ENCODE measurements at regions not wholly inside any gene's neighbourhood (a gene's known extent, or its start where the extent isn't known, plus 50 kb on each side); places are given as distances from the start of the nearest gene placed in this dataset.

DNA sequence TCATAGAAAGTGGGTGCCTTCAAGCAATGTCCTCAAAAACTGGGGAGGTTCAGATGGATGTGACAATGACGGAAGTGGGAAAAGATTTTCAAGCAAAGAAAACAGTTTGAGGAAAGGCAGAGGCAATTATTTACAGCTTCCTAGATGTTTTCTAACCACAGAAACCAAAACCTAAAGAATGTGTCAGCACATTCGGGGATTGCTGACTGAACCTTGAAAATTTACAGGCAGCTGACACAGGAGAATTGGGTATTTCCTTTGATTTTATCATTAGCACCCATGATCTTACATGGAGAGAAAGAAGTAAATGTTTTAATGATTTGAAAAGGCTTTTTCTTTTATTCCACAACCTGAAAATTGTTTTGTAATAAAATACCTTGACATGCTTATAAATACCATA is 369.0 kb downstream of the ACTL7B start:
- Histone ChIP-seq H3K27me3 (ENCODE audit: insufficient read depth, low read length, poor library complexity, severe bottlenecking) (no peaks in the 10 kb centered on the region), H4K20me1 (ENCODE audit: insufficient read depth, low read length, poor library complexity, severe bottlenecking) (no peaks in the 10 kb centered on the region), H3K9ac (ENCODE audit: low read depth, low read length, poor library complexity, severe bottlenecking) (no peak overlapping the region), H3K9me3 (ENCODE audit: insufficient read depth, low read depth, low read length) (no peaks in the 10 kb centered on the region; the same call in 1 of the 2 replicates), H3K4me3 (ENCODE audit: low read length, poor library complexity, severe bottlenecking) (no peak overlapping the region), H3F3A (ENCODE audit: low read depth) (no peaks in the 10 kb centered on the region), H3K79me2 (ENCODE audit: insufficient read depth, low read length) (no peaks in the 10 kb centered on the region), H3K4me1 (ENCODE audit: insufficient read depth, low read length, poor library complexity, severe bottlenecking) (no peaks in the 10 kb centered on the region), H3K36me3 (ENCODE audit: insufficient read depth, low read length) (no peaks in the 10 kb centered on the region), H2AFZ (ENCODE audit: low read length) (no peak overlapping the region), H3K9me2 (replicated peaks; ENCODE audit: low read depth, low read length) (no peaks in the 10 kb centered on the region), H3K4me2 (ENCODE audit: low read depth, low read length, poor library complexity, severe bottlenecking) (no peak overlapping the region)
- TF ChIP-seq, protein P1, sequence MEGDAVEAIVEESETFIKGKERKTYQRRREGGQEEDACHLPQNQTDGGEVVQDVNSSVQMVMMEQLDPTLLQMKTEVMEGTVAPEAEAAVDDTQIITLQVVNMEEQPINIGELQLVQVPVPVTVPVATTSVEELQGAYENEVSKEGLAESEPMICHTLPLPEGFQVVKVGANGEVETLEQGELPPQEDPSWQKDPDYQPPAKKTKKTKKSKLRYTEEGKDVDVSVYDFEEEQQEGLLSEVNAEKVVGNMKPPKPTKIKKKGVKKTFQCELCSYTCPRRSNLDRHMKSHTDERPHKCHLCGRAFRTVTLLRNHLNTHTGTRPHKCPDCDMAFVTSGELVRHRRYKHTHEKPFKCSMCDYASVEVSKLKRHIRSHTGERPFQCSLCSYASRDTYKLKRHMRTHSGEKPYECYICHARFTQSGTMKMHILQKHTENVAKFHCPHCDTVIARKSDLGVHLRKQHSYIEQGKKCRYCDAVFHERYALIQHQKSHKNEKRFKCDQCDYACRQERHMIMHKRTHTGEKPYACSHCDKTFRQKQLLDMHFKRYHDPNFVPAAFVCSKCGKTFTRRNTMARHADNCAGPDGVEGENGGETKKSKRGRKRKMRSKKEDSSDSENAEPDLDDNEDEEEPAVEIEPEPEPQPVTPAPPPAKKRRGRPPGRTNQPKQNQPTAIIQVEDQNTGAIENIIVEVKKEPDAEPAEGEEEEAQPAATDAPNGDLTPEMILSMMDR (conservative IDR thresholded peaks at IDR 0.05; ENCODE audit: low read length), result no peak
- TF ChIP-seq EZH2phosphoT487 (IDR thresholded peaks at IDR 0.05; ENCODE audit: borderline replicate concordance), result no peak

- TF ChIP-seq, protein P1 (conservative IDR thresholded peaks at IDR 0.05; ENCODE audit: low read length), result no peak
- no peak for TF ChIP-seq EZH2phosphoT487 (IDR thresholded peaks at IDR 0.05; ENCODE audit: borderline replicate concordance)
- no peaks in the 10 kb centered on the region for H3K36me3 ChIP-seq (ENCODE audit: insufficient read depth, low read length)
- no peaks in the 10 kb centered on the region for H3K4me1 ChIP-seq (ENCODE audit: insufficient read depth, low read length, poor library complexity, severe bottlenecking)
- H2AFZ ChIP-seq (ENCODE audit: low read length), result no peak overlapping the region
- H3K27me3 ChIP-seq (ENCODE audit: insufficient read depth, low read length, poor library complexity, severe bottlenecking), result no peaks in the 10 kb centered on the region
- H3K4me2 ChIP-seq (ENCODE audit: low read depth, low read length, poor library complexity, severe bottlenecking), result no peak overlapping the region
- H3K4me3 ChIP-seq (ENCODE audit: low read length, poor library complexity, severe bottlenecking), result no peak overlapping the region
- H3F3A ChIP-seq (ENCODE audit: low read depth), result no peaks in the 10 kb centered on the region
- H3K79me2 ChIP-seq (ENCODE audit: insufficient read depth, low read length), result no peaks in the 10 kb centered on the region
- H3K9me2 ChIP-seq (replicated peaks; ENCODE audit: low read depth, low read length), result no peaks in the 10 kb centered on the region
- H3K9me3 ChIP-seq (ENCODE audit: insufficient read depth, low read depth, low read length), result no peaks in the 10 kb centered on the region; the same call in 1 of the 2 replicates
- H3K9ac ChIP-seq (ENCODE audit: low read depth, low read length, poor library complexity, severe bottlenecking), result no peak overlapping the region
- no peaks in the 10 kb centered on the region for H4K20me1 ChIP-seq (ENCODE audit: insufficient read depth, low read length, poor library complexity, severe bottlenecking)
Observed at GRCh38 chr9:108484468-108484867, 371.3 kb downstream of the ACTL7B start.

GRCh38 chr9:108483676-108484075 is 372.1 kb downstream of the ACTL7B start:
- no peaks in the 10 kb centered on the region for H3K36me3 ChIP-seq (ENCODE audit: insufficient read depth, low read length)
- H4K20me1 ChIP-seq (ENCODE audit: insufficient read depth, low read length, poor library complexity, severe bottlenecking), result no peaks in the 10 kb centered on the region
- no peak overlapping the region for H2AFZ ChIP-seq (ENCODE audit: low read length)
- no peaks in the 10 kb centered on the region for H3K9me2 ChIP-seq (replicated peaks; ENCODE audit: low read depth, low read length)
- no peaks in the 10 kb centered on the region for H3K4me1 ChIP-seq (ENCODE audit: insufficient read depth, low read length, poor library complexity, severe bottlenecking)
- no peak overlapping the region for H3K4me2 ChIP-seq (ENCODE audit: low read depth, low read length, poor library complexity, severe bottlenecking)
- no peaks in the 10 kb centered on the region for H3K27me3 ChIP-seq (ENCODE audit: insufficient read depth, low read length, poor library complexity, severe bottlenecking)
- H3K79me2 ChIP-seq (ENCODE audit: insufficient read depth, low read length), result no peaks in the 10 kb centered on the region
- H3F3A ChIP-seq (ENCODE audit: low read depth), result no peaks in the 10 kb centered on the region
- TF ChIP-seq, protein P1 (conservative IDR thresholded peaks at IDR 0.05; ENCODE audit: low read length), result no peak
- TF ChIP-seq EZH2phosphoT487 (IDR thresholded peaks at IDR 0.05; ENCODE audit: borderline replicate concordance), result no peak
- H3K4me3 ChIP-seq (ENCODE audit: low read length, poor library complexity, severe bottlenecking), result no peak overlapping the region
- no peak overlapping the region for H3K9ac ChIP-seq (ENCODE audit: low read depth, low read length, poor library complexity, severe bottlenecking)
- no peaks in the 10 kb centered on the region; the same call in 1 of the 2 replicates for H3K9me3 ChIP-seq (ENCODE audit: insufficient read depth, low read depth, low read length)

Measured in Loucy (cell line).